SH-SY5Y (cell line): ENCODE measurements at regions not wholly inside any gene's neighbourhood (a gene's known extent, or its start where the extent isn't known, plus 50 kb on each side); places are given as distances from the start of the nearest gene placed in this dataset.

Source experiments
- GATA2 ChIP-seq: IDR thresholded peaks from 2 replicates; pipeline ENCODE4 v1.6.1; 2011; ENCODE audit warnings: mild to moderate bottlenecking, low read depth, low read length
- GATA3 ChIP-seq: IDR thresholded peaks from 2 replicates; pipeline ENCODE4 v1.6.1; 2011; ENCODE audit warnings: low read depth, mild to moderate bottlenecking, low read length, moderate library complexity

GRCh38 chr16:6206080-6206479, 1108.5 kb upstream of the EEF2KMT start:
- TF ChIP-seq GATA2 (no peak), GATA3 (no peak)
